Duodenal mucosa (tissue), 2 donors: ENCODE measurements at regions not wholly inside any gene's neighbourhood (a gene's known extent, or its start where the extent isn't known, plus 50 kb on each side); places are given as distances from the start of the nearest gene placed in this dataset.

ENCODE experiments used
- H3K27ac ChIP-seq: one replicate; pipeline ENCODE4 v1.7.0; 2013; ENCODE audit warnings: low read depth, low read length
- H3K27me3 ChIP-seq, 2 donors: one replicate each; pipeline ENCODE4 v1.7.0; 2013; ENCODE audit warnings: low read length in 2 of 2, control low read depth in 1 of 2; ENCODE audit not compliant: insufficient read depth in 2 of 2, control insufficient read depth in 1 of 2
- H3K36me3 ChIP-seq, 2 donors: one replicate each; pipeline ENCODE4 v1.7.0; 2013; ENCODE audit warnings: low read length in 2 of 2, control low read depth in 1 of 2; ENCODE audit not compliant: insufficient read depth in 2 of 2, control insufficient read depth in 1 of 2
- H3K4me1 ChIP-seq, 2 donors: one replicate each; pipeline ENCODE4 v1.7.0; 2013; ENCODE audit warnings: low read length in 2 of 2, control low read depth in 1 of 2; ENCODE audit not compliant: insufficient read depth in 2 of 2, control insufficient read depth in 1 of 2
- H3K4me3 ChIP-seq, 2 donors: one replicate each; pipeline ENCODE4 v1.7.0; 2013; ENCODE audit warnings: low read length in 2 of 2, low read depth in 1 of 2
- H3K9ac ChIP-seq, 2 donors: one replicate each; pipeline ENCODE4 v1.7.0; 2013; ENCODE audit warnings: low read length in 2 of 2, low read depth in 1 of 2
- H3K9me3 ChIP-seq, 2 donors: one replicate each; pipeline ENCODE4 v1.7.0; 2013; ENCODE audit warnings: low read length in 2 of 2, control low read depth in 1 of 2; ENCODE audit not compliant: control insufficient read depth in 1 of 2

DNA sequence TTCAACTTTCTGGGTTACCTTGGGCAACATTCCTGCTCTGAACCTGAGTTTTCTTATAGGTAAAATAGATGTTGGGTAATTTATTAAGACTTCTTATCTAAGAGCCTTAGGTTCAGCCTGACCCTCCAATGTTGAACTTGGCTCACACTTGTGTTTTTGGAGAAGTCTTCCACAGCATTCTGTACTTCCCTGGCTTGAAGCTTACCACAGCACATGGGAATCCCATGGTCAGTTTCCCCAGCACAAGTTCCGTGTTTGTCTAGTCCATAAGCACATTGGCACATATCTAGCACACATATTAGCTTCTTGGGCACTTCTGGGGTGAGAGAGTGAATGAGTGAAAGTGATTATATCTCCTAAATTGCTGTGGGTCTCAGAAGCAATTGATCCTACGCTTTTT is 782.5 kb upstream of the HS6ST1 start:
- no peak overlapping the region for H3K4me3 ChIP-seq
- H3K36me3 ChIP-seq, result no peaks in the 10 kb centered on the region
- H3K9ac ChIP-seq, result no peak overlapping the region
- H3K27ac ChIP-seq, result no peak overlapping the region
- no peaks in the 10 kb centered on the region for H3K9me3 ChIP-seq
- no peaks in the 10 kb centered on the region for H3K27me3 ChIP-seq
- H3K4me1 ChIP-seq, result no peaks in the 10 kb centered on the region

DNA sequence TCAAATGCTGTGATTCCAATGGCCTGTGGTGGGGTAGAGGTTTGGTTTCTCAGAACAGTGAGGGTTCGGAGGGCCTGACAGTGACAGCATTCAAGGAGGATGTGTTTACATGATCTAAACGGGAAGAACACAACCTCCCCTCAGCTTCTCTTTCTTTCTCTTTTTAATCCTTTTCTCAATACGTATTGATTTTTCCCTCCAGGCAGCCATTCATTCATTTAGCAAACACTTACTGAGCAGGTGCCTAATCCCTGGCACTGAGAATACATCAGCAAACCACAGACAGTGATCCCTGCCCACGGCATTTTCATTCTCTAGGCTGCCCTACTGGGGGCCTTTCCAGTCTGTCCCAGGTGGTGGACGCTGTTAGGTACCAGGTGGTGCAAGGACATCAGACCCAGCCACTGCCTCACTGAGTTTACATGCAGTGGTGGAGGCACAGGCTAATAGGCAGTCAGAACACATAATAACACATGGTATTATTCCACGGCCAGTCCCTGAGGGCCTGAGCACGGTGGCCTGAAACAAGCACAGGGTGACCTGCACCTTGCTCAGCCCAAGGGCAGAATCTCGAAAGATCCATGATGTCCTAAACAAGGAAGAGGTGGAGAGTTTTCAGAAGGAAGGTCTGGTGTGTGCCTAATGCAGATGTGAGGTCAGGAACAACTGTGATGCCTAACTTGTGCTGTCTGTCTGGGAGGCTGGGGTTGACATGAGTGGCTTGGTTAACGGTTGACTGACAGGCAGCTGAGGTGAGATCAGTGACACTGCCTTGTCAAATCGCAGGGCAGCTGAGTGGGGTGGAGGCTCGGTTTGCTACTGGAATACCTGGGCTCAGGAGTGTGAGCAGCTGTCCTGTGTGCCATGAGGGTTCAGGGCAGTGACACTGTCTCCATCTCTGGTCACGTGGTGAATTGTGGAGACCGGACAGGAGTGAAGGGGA is 785.5 kb upstream of the HS6ST1 start:
- H3K27ac ChIP-seq, result no peak overlapping the region
- no peaks in the 10 kb centered on the region for H3K27me3 ChIP-seq
- no peak overlapping the region for H3K9ac ChIP-seq
- H3K4me1 ChIP-seq, result no peaks in the 10 kb centered on the region
- no peaks in the 10 kb centered on the region for H3K36me3 ChIP-seq
- no peaks in the 10 kb centered on the region for H3K9me3 ChIP-seq
- H3K4me3 ChIP-seq, result no peak overlapping the region

DNA sequence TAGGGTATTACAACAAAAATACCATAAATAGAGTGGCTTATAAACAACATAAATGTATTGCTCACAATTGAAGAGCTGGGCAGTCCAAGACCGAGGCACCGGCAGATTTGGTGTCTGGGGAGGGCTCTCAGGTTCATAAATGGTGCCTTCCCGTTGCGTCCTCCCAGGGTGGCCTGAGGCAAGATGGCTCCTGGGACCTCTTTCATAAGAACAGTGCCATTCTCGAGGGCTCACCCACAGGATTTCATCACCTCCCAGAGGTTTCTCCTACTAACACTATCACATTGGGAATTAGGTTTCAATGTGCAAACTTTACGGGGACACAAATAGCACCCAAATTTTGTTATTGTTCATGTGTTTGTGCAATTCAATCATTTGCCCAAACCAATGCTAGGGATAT is 793.5 kb upstream of the HS6ST1 start:
- Histone ChIP-seq H3K27me3 (no peaks in the 10 kb centered on the region), H3K4me3 (no peak overlapping the region), H3K9ac (no peak overlapping the region), H3K27ac (no peak overlapping the region), H3K4me1 (no peaks in the 10 kb centered on the region), H3K9me3 (no peaks in the 10 kb centered on the region), H3K36me3 (no peaks in the 10 kb centered on the region)

DNA sequence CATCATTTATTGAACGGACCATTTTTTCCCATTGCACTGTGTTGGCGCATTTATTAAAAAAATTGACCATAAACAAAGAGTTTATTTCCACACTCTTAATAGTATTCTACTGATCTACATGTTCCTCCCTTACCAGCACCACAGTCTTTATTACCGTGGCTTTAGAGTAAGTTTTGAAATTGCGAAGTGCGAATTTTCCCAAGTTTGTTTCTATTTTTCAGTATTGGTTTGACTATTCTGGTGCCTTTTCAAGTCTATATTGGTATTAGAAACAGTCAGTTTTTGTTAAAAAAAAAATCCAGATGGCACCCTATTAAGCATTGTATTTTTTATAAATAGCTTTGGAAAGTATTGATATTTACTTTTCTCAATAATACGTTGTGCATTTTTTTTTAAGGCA is 795.1 kb upstream of the HS6ST1 start:
- H3K27ac ChIP-seq, result no peak overlapping the region
- no peaks in the 10 kb centered on the region for H3K27me3 ChIP-seq
- H3K9me3 ChIP-seq, result no peaks in the 10 kb centered on the region
- no peak overlapping the region for H3K9ac ChIP-seq
- no peak overlapping the region for H3K4me3 ChIP-seq
- H3K36me3 ChIP-seq, result no peaks in the 10 kb centered on the region
- no peaks in the 10 kb centered on the region for H3K4me1 ChIP-seq

DNA sequence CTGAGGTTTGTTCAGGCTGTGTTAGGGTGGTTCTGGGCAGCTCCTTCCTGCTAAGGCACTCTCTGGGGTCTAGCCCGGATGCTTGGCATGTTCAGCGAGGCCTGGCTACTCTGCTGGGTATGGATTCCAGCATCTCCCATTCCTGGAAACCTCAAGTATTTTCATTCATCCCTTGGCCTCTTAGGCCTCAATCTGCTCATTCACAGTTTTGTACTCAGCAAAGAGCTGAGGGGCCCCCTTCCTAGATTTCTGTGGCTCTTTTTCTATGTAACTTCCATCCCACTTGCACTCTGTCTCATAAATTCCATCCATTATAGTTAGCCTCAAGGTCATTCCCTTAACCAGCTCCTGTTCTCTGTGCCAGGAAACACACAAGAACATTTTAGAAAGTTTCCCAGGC is 798.8 kb upstream of the HS6ST1 start:
- H3K4me3 ChIP-seq, result no peak overlapping the region
- no peaks in the 10 kb centered on the region for H3K9me3 ChIP-seq
- no peaks in the 10 kb centered on the region for H3K27me3 ChIP-seq
- no peak overlapping the region for H3K9ac ChIP-seq
- no peaks in the 10 kb centered on the region for H3K36me3 ChIP-seq
- H3K4me1 ChIP-seq, result no peaks in the 10 kb centered on the region
- no peak overlapping the region for H3K27ac ChIP-seq

DNA sequence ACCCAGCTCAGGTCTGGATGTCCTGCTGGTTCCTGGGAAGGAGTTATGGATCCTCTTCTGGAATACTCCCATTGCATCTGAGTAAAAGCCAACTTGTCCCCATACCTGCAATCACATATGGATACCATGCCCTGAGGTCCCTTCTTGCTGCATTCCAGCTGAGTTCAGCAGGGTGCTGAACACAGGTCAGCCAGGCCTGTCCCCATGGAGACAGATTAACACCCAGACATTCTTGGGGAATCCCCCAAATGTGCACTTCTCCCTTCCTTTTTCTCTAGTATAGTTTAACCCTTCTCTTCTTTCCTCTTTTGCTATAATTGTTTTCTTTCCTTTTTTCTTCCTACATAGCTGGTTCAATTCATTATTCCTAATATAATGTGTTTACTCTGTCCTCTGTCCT is 799.6 kb upstream of the HS6ST1 start:
- H3K4me1 ChIP-seq, result no peaks in the 10 kb centered on the region
- no peak overlapping the region for H3K4me3 ChIP-seq
- no peaks in the 10 kb centered on the region for H3K9me3 ChIP-seq
- no peak overlapping the region for H3K9ac ChIP-seq
- H3K27ac ChIP-seq, result no peak overlapping the region
- no peaks in the 10 kb centered on the region for H3K27me3 ChIP-seq
- H3K36me3 ChIP-seq, result no peaks in the 10 kb centered on the region

DNA sequence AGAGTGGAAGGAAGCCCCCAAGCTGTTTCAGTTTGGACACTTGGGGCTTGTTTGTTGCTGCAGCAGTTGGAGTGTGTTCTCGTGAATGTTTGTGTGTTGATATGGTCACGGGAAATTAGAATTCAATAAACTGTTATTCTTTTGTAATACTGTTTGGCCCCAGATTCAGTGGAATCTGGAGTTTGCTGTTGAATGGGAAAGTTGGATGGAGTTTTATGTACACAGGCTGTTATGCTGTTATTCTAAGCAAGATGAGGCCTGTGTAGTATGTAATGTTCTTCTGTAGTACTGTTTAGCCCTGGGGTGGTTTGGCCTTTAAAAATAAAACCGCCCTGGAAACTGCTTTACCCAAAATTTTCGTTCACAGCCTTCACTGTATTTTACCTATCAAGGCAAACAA is 810.4 kb upstream of the HS6ST1 start:
- no peaks in the 10 kb centered on the region for H3K9me3 ChIP-seq
- no peaks in the 10 kb centered on the region for H3K27me3 ChIP-seq
- H3K4me3 ChIP-seq, result no peak overlapping the region
- no peaks in the 10 kb centered on the region for H3K36me3 ChIP-seq
- no peak overlapping the region for H3K9ac ChIP-seq
- H3K27ac ChIP-seq, result no peak overlapping the region
- no peaks in the 10 kb centered on the region for H3K4me1 ChIP-seq

DNA sequence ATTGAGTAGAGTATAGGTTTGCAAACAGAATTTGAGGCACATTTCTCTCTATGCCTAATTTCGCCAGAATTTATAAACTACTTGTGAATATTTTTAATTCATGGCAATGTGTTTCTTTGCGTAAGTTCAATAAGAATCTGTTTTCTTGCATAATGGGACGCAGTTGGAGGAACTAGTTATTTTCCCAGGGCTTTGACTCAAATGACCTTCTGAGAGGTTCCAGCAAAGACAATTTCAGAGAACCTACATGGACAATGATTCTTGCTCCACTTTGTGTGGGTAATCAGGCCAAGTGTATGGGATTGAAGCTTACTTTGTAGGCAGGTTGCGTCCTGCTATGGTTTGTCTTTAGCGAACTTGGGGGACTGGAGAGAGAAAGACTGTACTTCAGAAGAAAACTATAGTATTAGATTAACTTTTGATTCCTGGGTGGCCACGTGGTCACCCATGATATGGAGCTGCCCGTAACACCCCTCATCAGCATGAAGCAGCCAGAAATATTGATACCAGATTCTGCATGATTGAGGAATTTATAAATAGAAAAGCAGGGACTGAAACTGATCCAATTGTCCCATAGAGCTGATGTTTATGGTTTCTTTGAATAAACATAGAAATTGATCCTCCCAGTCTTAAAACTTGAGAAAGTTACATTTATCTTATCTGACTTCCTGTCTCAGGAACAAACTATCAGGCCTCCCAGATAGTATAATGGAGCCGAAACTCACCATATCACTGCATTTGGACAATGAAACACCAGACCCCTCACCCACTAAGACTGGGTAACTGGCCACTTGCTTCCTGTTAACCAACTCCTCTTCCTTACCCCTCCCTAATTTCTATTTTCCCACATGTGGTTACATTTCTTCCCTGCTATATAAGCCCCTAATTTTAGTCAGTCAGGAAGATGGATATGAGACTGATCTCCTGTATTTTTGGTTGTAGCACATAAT is 815.3 kb upstream of the HS6ST1 start:
- Histone ChIP-seq H3K4me3 (no peak overlapping the region), H3K9ac (no peak overlapping the region), H3K27me3 (no peaks in the 10 kb centered on the region), H3K9me3 (no peaks in the 10 kb centered on the region), H3K27ac (no peak overlapping the region), H3K36me3 (no peaks in the 10 kb centered on the region), H3K4me1 (no peaks in the 10 kb centered on the region)

DNA sequence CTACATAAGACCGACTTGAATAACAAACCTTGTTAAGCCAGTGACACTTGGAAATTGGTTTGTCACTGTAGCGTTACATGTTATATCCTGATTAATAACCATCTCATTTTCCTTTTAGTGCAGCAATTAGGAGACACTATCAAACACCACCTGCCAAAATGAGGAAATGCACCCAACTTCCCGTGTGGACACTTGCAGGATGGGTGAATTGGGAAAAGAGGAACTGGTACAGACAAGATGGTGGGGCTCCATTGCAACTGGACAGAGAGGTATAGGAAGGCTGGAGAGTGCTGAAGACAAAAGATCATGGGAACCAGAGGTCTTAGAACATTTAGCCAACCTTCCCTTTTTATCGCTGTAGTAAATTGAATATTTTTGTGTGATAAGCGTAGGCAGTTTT is 816.3 kb upstream of the HS6ST1 start:
- no peak overlapping the region for H3K9ac ChIP-seq
- H3K27ac ChIP-seq, result no peak overlapping the region
- no peaks in the 10 kb centered on the region for H3K4me1 ChIP-seq
- H3K4me3 ChIP-seq, result no peak overlapping the region
- H3K9me3 ChIP-seq, result no peaks in the 10 kb centered on the region
- H3K27me3 ChIP-seq, result no peaks in the 10 kb centered on the region
- H3K36me3 ChIP-seq, result no peaks in the 10 kb centered on the region

DNA sequence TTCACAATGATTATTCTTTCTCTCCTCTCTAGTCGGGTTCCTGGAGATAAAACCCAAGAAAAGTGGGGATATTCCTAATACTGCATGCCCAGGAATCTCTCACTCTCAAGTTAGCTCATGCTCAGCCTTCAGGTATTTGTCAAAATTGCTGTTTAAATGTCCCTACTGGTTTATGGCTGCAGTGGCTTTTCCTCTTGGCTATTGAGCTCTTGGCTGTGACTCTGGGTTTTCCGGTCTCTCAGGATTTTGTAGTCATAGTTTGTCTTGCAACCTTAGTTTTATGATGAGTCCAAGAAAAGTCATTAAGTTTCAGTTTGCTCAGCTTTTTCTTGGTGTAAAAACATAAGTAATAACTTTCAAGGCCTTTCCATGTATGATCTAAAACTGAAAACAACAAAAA is 820.7 kb upstream of the HS6ST1 start:
- no peaks in the 10 kb centered on the region for H3K4me1 ChIP-seq
- H3K4me3 ChIP-seq, result no peak overlapping the region
- H3K36me3 ChIP-seq, result no peaks in the 10 kb centered on the region
- no peak overlapping the region for H3K27ac ChIP-seq
- no peaks in the 10 kb centered on the region for H3K9me3 ChIP-seq
- no peak overlapping the region for H3K9ac ChIP-seq
- no peaks in the 10 kb centered on the region for H3K27me3 ChIP-seq
